Stomach smooth muscle (tissue), 2 donors: ENCODE measurements at regions not wholly inside any gene's neighbourhood (a gene's known extent, or its start where the extent isn't known, plus 50 kb on each side); places are given as distances from the start of the nearest gene placed in this dataset.

Experiments
- H3K27ac ChIP-seq: one replicate; pipeline ENCODE4 v1.7.0; 2013; ENCODE audit warnings: mild to moderate bottlenecking, low read length, inconsistent platforms
- H3K27me3 ChIP-seq, 2 donors: one replicate each; pipeline ENCODE4 v1.7.0; 2013; ENCODE audit warnings: low read length in 2 of 2; ENCODE audit not compliant: insufficient read depth in 2 of 2, control insufficient read depth in 1 of 2
- H3K36me3 ChIP-seq, 2 donors: one replicate each; pipeline ENCODE4 v1.7.0; 2013; ENCODE audit warnings: low read length in 2 of 2; ENCODE audit not compliant: control insufficient read depth in 2 of 2, insufficient read depth in 2 of 2
- H3K4me1 ChIP-seq: one replicate; pipeline ENCODE4 v1.7.0; 2013; ENCODE audit warnings: low read length; ENCODE audit not compliant: control insufficient read depth, insufficient read depth
- H3K4me3 ChIP-seq, 2 donors: one replicate each; pipeline ENCODE4 v1.7.0; 2013; ENCODE audit warnings: low read length in 2 of 2
- H3K9ac ChIP-seq, 2 donors: one replicate each; pipeline ENCODE4 v1.7.0; 2013; ENCODE audit warnings: low read length in 2 of 2, mild to moderate bottlenecking in 1 of 2
- H3K9me3 ChIP-seq, 2 donors: one replicate each; pipeline ENCODE4 v1.7.0; 2013; ENCODE audit warnings: low read length in 2 of 2; ENCODE audit not compliant: control insufficient read depth in 2 of 2
- donor health status: healthy.
- donor health status: Pancreatic carcinoma.

DNA sequence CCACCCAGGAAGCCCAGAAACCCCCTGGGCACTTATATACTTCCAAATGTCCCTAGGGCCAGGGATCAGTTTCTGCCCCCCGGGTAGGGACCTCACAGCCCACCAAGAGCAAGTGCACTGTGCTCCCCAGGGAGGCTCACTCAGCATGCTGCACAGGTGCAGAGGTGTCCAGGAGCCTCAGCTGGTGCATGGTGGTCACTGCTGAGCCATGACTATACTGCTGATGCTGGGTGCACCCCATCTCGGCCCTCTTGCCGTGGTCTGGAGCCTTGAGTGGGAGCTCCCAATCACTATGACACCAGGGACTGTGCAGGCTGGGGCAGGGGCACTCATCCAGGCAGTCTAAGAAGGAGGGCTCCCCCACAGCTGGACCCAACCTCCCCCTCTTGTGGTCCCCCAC, 617.8 kb upstream of the RAB6C start:
- H3K9ac ChIP-seq: no peak overlapping the region
- H3K9me3 ChIP-seq: no peaks in the 10 kb centered on the region
- H3K27ac ChIP-seq: no peak overlapping the region
- no peaks in the 10 kb centered on the region for H3K36me3 ChIP-seq
- H3K27me3 ChIP-seq: no peaks in the 10 kb centered on the region
- no peaks in the 10 kb centered on the region for H3K4me1 ChIP-seq
- no peak overlapping the region for H3K4me3 ChIP-seq

GRCh38 chr2:129366263-129366662, 613.2 kb upstream of the RAB6C start:
- Histone ChIP-seq H3K9me3 (no peaks in the 10 kb centered on the region), H3K4me1 (no peaks in the 10 kb centered on the region), H3K9ac (no peak overlapping the region), H3K36me3 (no peaks in the 10 kb centered on the region), H3K4me3 (no peak overlapping the region), H3K27me3 (no peaks in the 10 kb centered on the region), H3K27ac (no peak overlapping the region)

GRCh38 chr2:129367107-129367506, 612.4 kb upstream of the RAB6C start:
- Histone ChIP-seq H3K9ac (no peak overlapping the region), H3K27ac (no peak overlapping the region), H3K4me1 (no peaks in the 10 kb centered on the region), H3K36me3 (no peaks in the 10 kb centered on the region), H3K4me3 (no peak overlapping the region), H3K27me3 (no peaks in the 10 kb centered on the region), H3K9me3 (no peaks in the 10 kb centered on the region)

DNA sequence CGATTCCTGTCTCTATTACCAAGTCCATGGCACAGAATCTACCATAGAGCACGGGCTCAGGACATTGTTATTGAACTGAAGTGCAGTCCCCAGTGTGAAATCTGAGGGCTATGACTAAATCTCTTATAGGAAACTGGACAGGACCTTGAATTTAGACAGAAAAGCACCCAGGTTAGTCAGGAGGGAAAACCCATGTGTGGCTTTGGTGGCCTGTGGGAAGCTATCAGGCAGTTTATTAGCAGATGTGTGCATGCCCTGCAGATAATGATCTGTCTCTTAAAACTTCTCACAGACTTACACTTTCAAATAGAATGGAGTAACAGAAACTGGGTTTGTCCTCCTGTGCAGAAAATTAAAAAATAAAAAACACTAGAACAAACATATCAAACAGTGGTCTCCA, 610.0 kb upstream of the RAB6C start:
- H3K4me3 ChIP-seq: no peak overlapping the region
- no peaks in the 10 kb centered on the region for H3K9me3 ChIP-seq
- H3K36me3 ChIP-seq: no peaks in the 10 kb centered on the region
- no peak overlapping the region for H3K27ac ChIP-seq
- no peak overlapping the region for H3K9ac ChIP-seq
- no peaks in the 10 kb centered on the region for H3K4me1 ChIP-seq
- H3K27me3 ChIP-seq: no peaks in the 10 kb centered on the region

DNA sequence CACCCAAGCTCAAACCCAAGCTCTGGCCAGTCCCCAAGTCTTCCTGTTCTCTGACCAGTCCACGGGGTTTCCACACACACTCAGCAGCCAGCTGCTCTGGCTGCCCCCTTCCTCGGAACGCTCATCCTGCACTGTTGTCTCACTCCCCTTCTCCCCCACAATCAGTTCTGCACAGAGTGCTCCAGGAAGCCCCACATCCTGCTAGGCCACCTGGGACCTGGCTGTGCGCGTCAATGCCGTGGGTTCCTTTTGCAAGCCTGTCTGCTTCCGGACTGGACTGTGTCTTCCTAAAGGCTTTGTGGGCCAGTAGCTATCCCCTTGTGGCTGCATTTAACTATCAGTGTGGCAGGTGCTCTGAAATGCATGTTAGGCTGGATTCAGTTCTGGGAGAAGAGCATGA, 605.0 kb upstream of the RAB6C start:
- no peaks in the 10 kb centered on the region for H3K27me3 ChIP-seq
- no peak overlapping the region for H3K4me3 ChIP-seq
- no peak overlapping the region for H3K9ac ChIP-seq
- H3K4me1 ChIP-seq: no peaks in the 10 kb centered on the region
- no peaks in the 10 kb centered on the region for H3K9me3 ChIP-seq
- no peak overlapping the region for H3K27ac ChIP-seq
- H3K36me3 ChIP-seq: no peaks in the 10 kb centered on the region

DNA sequence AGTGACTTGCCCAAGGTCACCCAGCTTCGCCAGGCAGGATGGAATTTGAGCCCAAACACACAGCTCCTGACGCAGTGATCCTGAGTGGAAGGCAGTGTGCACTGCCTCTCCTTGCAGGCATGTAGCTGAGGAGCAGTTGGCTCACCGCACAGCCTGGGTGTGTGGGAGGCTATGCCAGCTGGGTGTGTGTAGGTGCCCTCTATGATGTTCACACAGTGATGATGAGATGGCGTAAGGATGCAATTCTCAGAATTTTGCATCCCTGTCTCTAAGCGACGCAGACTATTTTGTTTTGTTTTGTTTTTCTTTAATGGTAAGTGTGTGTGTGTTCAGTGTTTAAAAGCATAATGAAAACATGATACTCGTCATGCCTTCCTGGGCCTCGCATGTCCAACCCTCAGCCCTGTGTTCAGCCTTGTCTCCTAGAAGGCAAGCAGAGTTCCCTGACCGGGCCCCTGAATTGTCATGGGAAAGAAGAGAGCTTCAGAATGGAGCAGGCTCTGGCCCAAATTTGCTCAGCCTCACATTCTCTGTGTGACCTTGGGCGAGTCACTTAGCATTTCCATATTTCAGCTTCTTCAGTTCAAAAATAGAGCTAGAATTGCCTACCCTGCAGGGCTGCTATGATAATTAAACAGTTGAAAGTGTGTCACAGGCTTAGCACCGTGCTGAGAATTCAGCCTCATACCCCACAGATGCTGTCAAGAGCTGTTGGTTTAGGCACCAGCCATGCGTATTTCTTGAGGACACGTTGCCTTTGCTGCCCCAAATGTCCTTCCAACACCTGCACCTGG, 603.6 kb upstream of the RAB6C start:
- no peak overlapping the region for H3K27ac ChIP-seq

DNA sequence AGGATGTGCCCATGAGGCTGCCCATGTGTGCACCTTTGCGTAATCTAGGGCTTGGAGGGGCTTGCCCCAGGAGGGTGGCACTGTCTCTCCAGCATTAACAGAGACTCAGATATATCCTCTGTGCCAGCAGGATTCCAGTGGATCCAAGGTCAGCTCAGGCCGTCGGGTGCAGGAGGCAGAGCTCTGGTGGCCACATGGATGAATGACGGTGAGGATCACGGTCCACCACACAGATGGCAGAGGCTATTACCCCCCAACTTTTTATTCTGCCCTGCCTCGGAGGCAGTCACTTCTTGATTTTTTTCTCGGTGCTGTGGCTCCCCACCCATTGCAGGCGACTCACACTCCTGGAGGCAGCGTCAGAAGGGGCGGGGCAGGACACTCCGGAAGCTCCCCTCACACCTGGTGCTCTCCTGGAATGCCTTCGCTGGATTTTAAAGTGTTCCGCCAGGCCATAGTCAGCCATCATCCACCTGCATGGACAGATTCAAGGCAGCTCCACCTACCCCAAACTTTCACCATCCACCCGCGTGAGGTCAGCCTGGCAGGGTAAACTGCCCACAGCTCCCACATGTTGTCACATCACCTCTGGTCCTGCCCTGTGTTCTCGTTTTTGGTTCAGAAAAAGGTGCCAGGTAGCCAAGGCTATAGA, 602.9 kb upstream of the RAB6C start:
- no peaks in the 10 kb centered on the region for H3K27me3 ChIP-seq
- no peak overlapping the region for H3K4me3 ChIP-seq
- H3K4me1 ChIP-seq: no peaks in the 10 kb centered on the region
- H3K9ac ChIP-seq: no peak overlapping the region
- H3K9me3 ChIP-seq: no peaks in the 10 kb centered on the region
- no peaks in the 10 kb centered on the region for H3K36me3 ChIP-seq
- no peak overlapping the region for H3K27ac ChIP-seq

More for the DNA sequence above, 603.6 kb upstream of the RAB6C start:
- H3K9ac ChIP-seq: no peak overlapping the region
- no peak overlapping the region for H3K4me3 ChIP-seq
- H3K27me3 ChIP-seq: no peaks in the 10 kb centered on the region
- H3K9me3 ChIP-seq: no peaks in the 10 kb centered on the region
- H3K4me1 ChIP-seq: no peaks in the 10 kb centered on the region
- no peaks in the 10 kb centered on the region for H3K36me3 ChIP-seq

GRCh38 chr2:129377078-129377469, 602.4 kb upstream of the RAB6C start:
- H3K27ac ChIP-seq: no peak overlapping the region
- H3K4me1 ChIP-seq: no peaks in the 10 kb centered on the region
- H3K36me3 ChIP-seq: no peaks in the 10 kb centered on the region
- H3K4me3 ChIP-seq: no peak overlapping the region
- H3K9me3 ChIP-seq: no peaks in the 10 kb centered on the region
- H3K27me3 ChIP-seq: no peaks in the 10 kb centered on the region
- no peak overlapping the region for H3K9ac ChIP-seq

DNA sequence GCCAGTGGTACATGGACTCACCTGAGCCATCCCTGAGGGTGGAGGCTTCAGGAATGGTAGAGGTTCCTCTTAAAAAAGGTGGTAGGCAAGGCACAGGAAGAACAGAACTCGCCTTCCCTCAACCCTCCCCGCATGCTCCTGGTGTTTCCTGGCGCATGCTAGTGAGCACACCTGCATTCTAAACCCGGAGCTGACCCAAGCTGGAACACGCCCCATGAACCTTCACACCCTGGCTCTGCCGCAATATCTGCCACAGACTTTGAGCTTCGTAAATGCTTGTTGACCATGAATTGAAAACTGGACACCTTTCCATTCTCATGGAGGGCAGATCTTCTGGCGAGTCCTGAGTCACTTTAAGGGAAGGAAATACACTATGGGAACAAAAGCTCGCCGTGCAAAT, 601.3 kb upstream of the RAB6C start:
- Histone ChIP-seq H3K9me3 (no peaks in the 10 kb centered on the region), H3K9ac (no peak overlapping the region), H3K4me1 (no peaks in the 10 kb centered on the region), H3K36me3 (no peaks in the 10 kb centered on the region), H3K27ac (no peak overlapping the region), H3K4me3 (no peak overlapping the region), H3K27me3 (no peaks in the 10 kb centered on the region)

DNA sequence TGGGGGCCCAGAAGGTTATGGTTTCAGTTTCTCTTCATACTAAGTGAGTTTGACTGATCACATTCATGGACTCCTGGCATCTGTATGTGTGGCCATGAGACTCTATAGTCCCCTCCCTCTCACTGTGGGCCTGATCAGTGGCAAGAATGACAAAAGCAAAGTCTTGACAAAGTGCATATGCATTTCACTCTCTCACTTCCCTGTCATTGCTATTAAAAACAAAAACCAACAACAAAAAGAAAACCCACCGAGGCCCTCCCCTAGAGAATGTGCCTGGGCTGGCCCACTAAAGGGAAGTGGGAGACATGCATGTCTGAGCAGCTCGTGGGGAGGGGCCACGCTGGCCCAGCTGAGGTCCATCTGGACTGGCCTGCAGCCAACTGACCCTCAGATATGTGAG, 600.1 kb upstream of the RAB6C start:
- Histone ChIP-seq H3K36me3 (no peaks in the 10 kb centered on the region), H3K9ac (no peak overlapping the region), H3K9me3 (no peaks in the 10 kb centered on the region), H3K4me3 (no peak overlapping the region), H3K27me3 (no peaks in the 10 kb centered on the region), H3K27ac (no peak overlapping the region), H3K4me1 (no peaks in the 10 kb centered on the region)

DNA sequence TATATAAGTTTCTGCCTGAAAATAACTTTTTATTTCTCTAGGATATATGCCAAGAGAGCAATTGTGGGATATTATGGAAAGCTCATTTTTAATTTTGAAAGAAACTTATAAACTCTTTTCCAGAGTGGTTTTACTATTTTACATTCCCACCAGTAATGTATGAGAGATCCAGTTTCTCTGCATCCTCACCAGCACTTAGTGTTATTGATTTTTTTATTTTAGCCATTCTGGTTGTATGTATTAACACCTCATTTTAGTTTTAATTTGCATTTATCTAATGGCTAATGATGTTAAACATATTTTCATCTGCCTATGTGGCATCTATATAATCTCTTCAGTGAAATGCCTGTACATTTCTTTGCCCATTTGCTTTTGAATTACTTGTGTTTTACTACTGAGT, 597.7 kb upstream of the RAB6C start:
- Histone ChIP-seq H3K4me3 (no peak overlapping the region), H3K36me3 (no peaks in the 10 kb centered on the region), H3K9ac (no peak overlapping the region), H3K27me3 (no peaks in the 10 kb centered on the region), H3K9me3 (no peaks in the 10 kb centered on the region), H3K4me1 (no peaks in the 10 kb centered on the region), H3K27ac (no peak overlapping the region)
